GM23338 (cell line): ENCODE measurements at regions not wholly inside any gene's neighbourhood (a gene's known extent, or its start where the extent isn't known, plus 50 kb on each side); places are given as distances from the start of the nearest gene placed in this dataset.

Experiments used
- CREB1 ChIP-seq: fragments of 250-450 bp; sonication (Bioruptor Pico); IDR thresholded peaks from 2 replicates; pipeline ENCODE4 v1.5.0; 2020; ENCODE audit warnings: low read depth, mild to moderate bottlenecking, moderate library complexity
- ETS1 ChIP-seq: IDR thresholded peaks from 2 replicates; pipeline ENCODE4 v1.6.1; 2016; ENCODE audit warnings: antibody characterized with exemption
- EZH2 ChIP-seq: fragments of 200-600 bp; sonication (generic); IDR thresholded peaks from one replicate; pipeline ENCODE4 v1.8.0; 2017; ENCODE audit warnings: antibody characterized with exemption, mild to moderate bottlenecking, low read depth; ENCODE audit not compliant: unreplicated experiment
- EZH2phosphoT487 ChIP-seq: fragments of 200-600 bp; sonication (generic); IDR thresholded peaks from one replicate; pipeline ENCODE4 v1.8.1; 2018; ENCODE audit warnings: antibody characterized with exemption; ENCODE audit not compliant: unreplicated experiment
- JUNB ChIP-seq: IDR thresholded peaks from one replicate; pipeline ENCODE4 v1.6.1; 2016; ENCODE audit warnings: antibody characterized with exemption; ENCODE audit not compliant: unreplicated experiment
- POLR2AphosphoS5 ChIP-seq: IDR thresholded peaks from 2 replicates; pipeline ENCODE4 v1.6.1; 2016; ENCODE audit warnings: antibody characterized with exemption, low read depth
- REST ChIP-seq: IDR thresholded peaks from one replicate; pipeline ENCODE4 v1.6.1; 2018; ENCODE audit warnings: antibody characterized with exemption; ENCODE audit not compliant: unreplicated experiment
- STAT1 ChIP-seq: IDR thresholded peaks from one replicate; pipeline ENCODE4 v1.6.1; 2016; ENCODE audit warnings: antibody characterized with exemption; ENCODE audit not compliant: unreplicated experiment
- ZNF114 ChIP-seq: fragments of 250-450 bp; sonication (Bioruptor Pico); IDR thresholded peaks from 2 replicates; pipeline ENCODE4 v1.5.0; 2020; ENCODE audit warnings: mild to moderate bottlenecking, moderate library complexity
- TF ChIP-seq, protein P1 (sequence below), 2 experiments: fragments of 200-600 bp in 1 of 2; sonication (generic) in 1 of 2; conservative IDR thresholded peaks; 2 replicates each; pipeline versions ENCODE4 v1.5.1 to v1.6.1; 2016 to 2017; ENCODE audit warnings: antibody characterized with exemption in 2 of 2, low read depth in 2 of 2, mild to moderate bottlenecking in 2 of 2, moderate library complexity in 1 of 2
- TF ChIP-seq, protein P2 (sequence below): fragments of 250-450 bp; sonication (Bioruptor Pico); IDR thresholded peaks from 2 replicates; pipeline ENCODE4 v1.5.0; 2020; ENCODE audit warnings: mild to moderate bottlenecking, moderate library complexity

DNA sequence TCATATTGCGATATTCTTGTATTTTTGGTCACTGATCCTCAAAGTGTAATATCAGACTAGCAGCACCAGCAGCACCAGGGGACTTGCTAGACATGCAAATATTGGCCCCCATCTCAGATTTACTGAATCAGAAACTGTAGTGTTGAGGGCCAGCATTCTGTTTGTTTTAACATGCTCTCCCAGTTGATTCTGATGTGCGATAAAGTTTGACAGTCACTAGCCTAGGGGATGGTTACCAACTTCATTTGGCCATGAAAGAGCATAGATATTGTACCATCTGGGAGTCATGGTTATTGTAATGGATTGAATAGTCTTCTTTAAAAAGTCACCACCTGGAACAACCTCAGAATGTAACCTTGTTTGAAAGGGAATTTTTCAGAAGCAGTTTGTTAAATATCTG is 1090.4 kb upstream of the RAG2 start:
- TF ChIP-seq ZNF114 (CRISPR knock-in tag) (no peak), POLR2AphosphoS5 (no peak), EZH2 (no peak), EZH2phosphoT487 (no peak), STAT1 (no peak), REST (no peak), CREB1 (CRISPR knock-in tag) (no peak), JUNB (no peak), ETS1 (no peak)
- TF ChIP-seq, protein P1, sequence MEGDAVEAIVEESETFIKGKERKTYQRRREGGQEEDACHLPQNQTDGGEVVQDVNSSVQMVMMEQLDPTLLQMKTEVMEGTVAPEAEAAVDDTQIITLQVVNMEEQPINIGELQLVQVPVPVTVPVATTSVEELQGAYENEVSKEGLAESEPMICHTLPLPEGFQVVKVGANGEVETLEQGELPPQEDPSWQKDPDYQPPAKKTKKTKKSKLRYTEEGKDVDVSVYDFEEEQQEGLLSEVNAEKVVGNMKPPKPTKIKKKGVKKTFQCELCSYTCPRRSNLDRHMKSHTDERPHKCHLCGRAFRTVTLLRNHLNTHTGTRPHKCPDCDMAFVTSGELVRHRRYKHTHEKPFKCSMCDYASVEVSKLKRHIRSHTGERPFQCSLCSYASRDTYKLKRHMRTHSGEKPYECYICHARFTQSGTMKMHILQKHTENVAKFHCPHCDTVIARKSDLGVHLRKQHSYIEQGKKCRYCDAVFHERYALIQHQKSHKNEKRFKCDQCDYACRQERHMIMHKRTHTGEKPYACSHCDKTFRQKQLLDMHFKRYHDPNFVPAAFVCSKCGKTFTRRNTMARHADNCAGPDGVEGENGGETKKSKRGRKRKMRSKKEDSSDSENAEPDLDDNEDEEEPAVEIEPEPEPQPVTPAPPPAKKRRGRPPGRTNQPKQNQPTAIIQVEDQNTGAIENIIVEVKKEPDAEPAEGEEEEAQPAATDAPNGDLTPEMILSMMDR (conservative IDR thresholded peaks at IDR 0.05; ENCODE audit: low read depth in 2 of 2), result no peak
- TF ChIP-seq, protein P2, sequence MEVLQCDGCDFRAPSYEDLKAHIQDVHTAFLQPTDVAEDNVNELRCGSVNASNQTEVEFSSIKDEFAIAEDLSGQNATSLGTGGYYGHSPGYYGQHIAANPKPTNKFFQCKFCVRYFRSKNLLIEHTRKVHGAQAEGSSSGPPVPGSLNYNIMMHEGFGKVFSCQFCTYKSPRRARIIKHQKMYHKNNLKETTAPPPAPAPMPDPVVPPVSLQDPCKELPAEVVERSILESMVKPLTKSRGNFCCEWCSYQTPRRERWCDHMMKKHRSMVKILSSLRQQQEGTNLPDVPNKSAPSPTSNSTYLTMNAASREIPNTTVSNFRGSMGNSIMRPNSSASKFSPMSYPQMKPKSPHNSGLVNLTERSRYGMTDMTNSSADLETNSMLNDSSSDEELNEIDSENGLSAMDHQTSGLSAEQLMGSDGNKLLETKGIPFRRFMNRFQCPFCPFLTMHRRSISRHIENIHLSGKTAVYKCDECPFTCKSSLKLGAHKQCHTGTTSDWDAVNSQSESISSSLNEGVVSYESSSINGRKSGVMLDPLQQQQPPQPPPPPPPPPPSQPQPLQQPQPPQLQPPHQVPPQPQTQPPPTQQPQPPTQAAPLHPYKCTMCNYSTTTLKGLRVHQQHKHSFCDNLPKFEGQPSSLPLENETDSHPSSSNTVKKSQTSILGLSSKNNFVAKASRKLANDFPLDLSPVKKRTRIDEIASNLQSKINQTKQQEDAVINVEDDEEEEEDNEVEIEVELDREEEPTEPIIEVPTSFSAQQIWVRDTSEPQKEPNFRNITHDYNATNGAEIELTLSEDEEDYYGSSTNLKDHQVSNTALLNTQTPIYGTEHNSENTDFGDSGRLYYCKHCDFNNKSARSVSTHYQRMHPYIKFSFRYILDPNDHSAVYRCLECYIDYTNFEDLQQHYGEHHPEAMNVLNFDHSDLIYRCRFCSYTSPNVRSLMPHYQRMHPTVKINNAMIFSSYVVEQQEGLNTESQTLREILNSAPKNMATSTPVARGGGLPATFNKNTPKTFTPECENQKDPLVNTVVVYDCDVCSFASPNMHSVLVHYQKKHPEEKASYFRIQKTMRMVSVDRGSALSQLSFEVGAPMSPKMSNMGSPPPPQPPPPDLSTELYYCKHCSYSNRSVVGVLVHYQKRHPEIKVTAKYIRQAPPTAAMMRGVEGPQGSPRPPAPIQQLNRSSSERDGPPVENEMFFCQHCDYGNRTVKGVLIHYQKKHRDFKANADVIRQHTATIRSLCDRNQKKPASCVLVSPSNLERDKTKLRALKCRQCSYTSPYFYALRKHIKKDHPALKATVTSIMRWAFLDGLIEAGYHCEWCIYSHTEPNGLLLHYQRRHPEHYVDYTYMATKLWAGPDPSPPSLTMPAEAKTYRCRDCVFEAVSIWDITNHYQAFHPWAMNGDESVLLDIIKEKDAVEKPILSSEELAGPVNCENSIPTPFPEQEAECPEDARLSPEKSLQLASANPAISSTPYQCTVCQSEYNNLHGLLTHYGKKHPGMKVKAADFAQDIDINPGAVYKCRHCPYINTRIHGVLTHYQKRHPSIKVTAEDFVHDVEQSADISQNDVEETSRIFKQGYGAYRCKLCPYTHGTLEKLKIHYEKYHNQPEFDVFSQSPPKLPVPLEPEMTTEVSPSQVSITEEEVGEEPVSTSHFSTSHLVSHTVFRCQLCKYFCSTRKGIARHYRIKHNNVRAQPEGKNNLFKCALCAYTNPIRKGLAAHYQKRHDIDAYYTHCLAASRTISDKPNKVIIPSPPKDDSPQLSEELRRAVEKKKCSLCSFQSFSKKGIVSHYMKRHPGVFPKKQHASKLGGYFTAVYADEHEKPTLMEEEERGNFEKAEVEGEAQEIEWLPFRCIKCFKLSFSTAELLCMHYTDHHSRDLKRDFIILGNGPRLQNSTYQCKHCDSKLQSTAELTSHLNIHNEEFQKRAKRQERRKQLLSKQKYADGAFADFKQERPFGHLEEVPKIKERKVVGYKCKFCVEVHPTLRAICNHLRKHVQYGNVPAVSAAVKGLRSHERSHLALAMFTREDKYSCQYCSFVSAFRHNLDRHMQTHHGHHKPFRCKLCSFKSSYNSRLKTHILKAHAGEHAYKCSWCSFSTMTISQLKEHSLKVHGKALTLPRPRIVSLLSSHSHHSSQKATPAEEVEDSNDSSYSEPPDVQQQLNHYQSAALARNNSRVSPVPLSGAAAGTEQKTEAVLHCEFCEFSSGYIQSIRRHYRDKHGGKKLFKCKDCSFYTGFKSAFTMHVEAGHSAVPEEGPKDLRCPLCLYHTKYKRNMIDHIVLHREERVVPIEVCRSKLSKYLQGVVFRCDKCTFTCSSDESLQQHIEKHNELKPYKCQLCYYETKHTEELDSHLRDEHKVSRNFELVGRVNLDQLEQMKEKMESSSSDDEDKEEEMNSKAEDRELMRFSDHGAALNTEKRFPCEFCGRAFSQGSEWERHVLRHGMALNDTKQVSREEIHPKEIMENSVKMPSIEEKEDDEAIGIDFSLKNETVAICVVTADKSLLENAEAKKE (CRISPR knock-in tag), result no peak
